GM10248 (cell line): ENCODE measurements at regions not wholly inside any gene's neighbourhood (a gene's known extent, or its start where the extent isn't known, plus 50 kb on each side); places are given as distances from the start of the nearest gene placed in this dataset.
"Not testable (repeated sequence)": the region's sequence is repeated elsewhere in the genome, so short reads cannot be mapped to it uniquely, and the experiment has no call there.

Experiments used
- CTCF ChIA-PET: fragments of 300-600 bp; sonication (Branson Sonifier 250); formaldehyde crosslinking; extraction: SDS; loops from one replicate; lab custom pipeline; 2021; ENCODE audit warnings: antibody characterized with exemption; lab: Yijun Ruan, JAX
- POLR2A ChIA-PET: fragments of 350-650 bp; sonication (Branson Sonifier 250); formaldehyde crosslinking; extraction: SDS; loops from one replicate; lab custom pipeline; 2020; ENCODE audit warnings: antibody characterized with exemption; lab: Yijun Ruan, JAX
- DNase-seq: peaks from one replicate; pipeline ENCODE4 v3.0.0; 2012; ENCODE audit errors: extremely low spot score
- CTCF ChIP-seq: IDR thresholded peaks from 2 replicates; pipeline ENCODE4 v1.5.1; 2012; ENCODE audit warnings: mild to moderate bottlenecking, low read depth; ENCODE audit errors: extremely low read depth, missing control alignments, control extremely low read depth

DNA sequence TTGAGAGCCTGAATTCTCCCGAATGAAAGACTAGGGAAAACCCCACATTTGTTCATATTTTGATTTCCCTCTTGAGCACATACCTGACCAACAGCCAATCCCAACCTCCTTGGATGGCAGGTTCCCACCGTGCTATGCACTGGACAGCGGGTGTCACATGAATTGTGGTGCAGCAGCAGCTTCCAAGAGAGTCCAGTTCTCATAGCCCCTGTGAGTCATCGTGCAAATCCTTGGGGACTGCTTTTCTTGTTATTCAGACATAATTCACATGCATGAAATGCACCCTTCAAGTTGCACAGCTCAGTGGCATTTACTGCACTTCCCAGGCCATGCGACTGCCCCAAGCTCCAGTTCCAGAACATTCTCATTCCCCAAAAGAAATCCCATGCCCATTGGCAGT, 67.8 kb upstream of the PPP2R2D start:
- POLR2A ChIA-PET, result no interaction called here
- no peak for TF ChIP-seq CTCF
- CTCF ChIA-PET, result no interaction called here
- no peak for DNase-seq

- CTCF ChIA-PET, result no interaction called here
These were observed 67.2 kb upstream of the PPP2R2D start for GRCh38 chr10:131833446-131834080.

GRCh38 chr10:131834152-131834810, 66.5 kb upstream of the PPP2R2D start:
- no peak for TF ChIP-seq CTCF
- POLR2A ChIA-PET, result no interaction called here
- no peak for DNase-seq
- CTCF ChIA-PET, result no interaction called here

More at GRCh38 chr10:131833446-131834080, 67.2 kb upstream of the PPP2R2D start:
- POLR2A ChIA-PET, result no interaction called here
- TF ChIP-seq CTCF, result no peak
- DNase-seq, result no peak

GRCh38 chr10:131838966-131839742, 61.7 kb upstream of the PPP2R2D start:
- POLR2A ChIA-PET, result no interaction called here
- DNase-seq, result no peak
- CTCF ChIA-PET, result no interaction called here
- TF ChIP-seq CTCF, result no peak

DNA sequence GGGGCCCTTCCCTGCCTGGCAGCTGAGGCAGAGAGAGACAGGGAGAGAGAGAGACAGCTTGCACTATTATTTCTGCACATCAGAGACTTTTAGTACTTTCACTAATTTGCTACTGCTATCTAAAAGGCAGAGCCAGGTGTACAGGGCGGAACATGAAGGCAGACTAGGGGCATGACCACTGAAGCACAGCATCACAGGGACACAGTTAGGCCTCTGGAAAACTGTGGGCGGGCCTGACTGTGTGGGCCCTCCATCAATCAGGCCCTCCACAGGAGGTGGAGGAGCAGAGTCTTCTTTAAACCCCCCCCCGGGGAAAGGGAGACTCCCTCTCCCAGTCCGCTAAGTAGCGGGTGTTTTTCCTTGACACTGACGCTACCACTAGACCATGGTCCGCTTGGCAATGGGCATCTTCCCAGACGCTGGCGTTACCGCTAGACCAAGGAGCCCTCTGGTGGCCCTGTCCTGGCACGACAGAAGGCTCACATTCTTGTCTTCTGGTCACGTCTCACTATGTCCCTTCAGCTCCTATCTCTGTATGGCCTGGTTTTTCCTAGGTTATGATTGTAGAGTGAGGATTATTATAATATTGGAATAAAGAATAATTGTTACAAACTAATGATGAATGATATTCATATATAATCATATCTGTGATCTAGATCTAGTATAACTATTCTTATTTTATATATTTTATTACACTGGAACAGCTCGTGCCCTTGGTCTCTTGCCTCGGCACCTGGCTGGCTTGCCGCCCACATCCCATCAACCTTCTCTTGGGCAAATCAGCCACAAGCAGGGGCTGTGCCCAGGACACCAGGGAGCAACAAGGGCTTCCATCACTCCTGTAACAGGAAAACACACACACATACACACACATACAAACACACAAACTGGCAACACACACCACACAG, 60.7 kb upstream of the PPP2R2D start:
- POLR2A ChIA-PET, DNase-seq, CTCF ChIA-PET: not testable (repeated sequence)

DNA sequence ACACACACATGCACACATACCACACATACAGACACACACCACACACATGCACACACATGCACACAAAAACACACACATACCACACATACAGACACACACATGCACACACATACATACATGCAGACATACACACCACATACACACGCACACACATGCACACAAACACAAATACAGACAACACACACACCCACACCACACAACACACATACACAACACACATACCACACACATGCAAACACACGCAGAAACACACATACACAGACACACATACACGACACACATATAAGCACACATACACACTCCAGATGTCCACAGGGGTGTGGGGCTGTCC, 60.1 kb upstream of the PPP2R2D start:
- no peak for TF ChIP-seq CTCF
- no peak for DNase-seq
- POLR2A ChIA-PET, result no interaction called here
- CTCF ChIA-PET, result no interaction called here
